ENCODE measurements at regions not wholly inside any gene's neighbourhood (a gene's known extent, or its start where the extent isn't known, plus 50 kb on each side); places are given as distances from the start of the nearest gene placed in this dataset.

- no peak for DNase-seq (ENCODE audit: low read depth in 4 of 4, low spot score in 3 of 4)
Measured at GRCh38 chr1:22371408-22371807, 80.2 kb upstream of the ZBTB40 start.

- DNase-seq (ENCODE audit: low read depth in 4 of 4, low spot score in 3 of 4), result no peak
Measured at GRCh38 chr1:22373252-22373651, 78.4 kb upstream of the ZBTB40 start.

- no peak for DNase-seq (ENCODE audit: low read depth in 4 of 4, low spot score in 3 of 4)
Measured at GRCh38 chr1:22374001-22374400, 77.7 kb upstream of the ZBTB40 start.

GRCh38 chr1:22375601-22376000 lies 76.0 kb upstream of the ZBTB40 start:
- DNase-seq (ENCODE audit: low read depth in 4 of 4, low spot score in 3 of 4), result no peak

- DNase-seq (ENCODE audit: low read depth in 4 of 4, low spot score in 3 of 4), result no peak
Measured at GRCh38 chr1:22376001-22376400, 75.7 kb upstream of the ZBTB40 start.

- DNase-seq (ENCODE audit: low read depth in 4 of 4, low spot score in 3 of 4), result no peak
Measured at GRCh38 chr1:22376546-22376945, 75.1 kb upstream of the ZBTB40 start.

- DNase-seq (ENCODE audit: low read depth in 4 of 4, low spot score in 3 of 4), result no peak
Measured at GRCh38 chr1:22376976-22377375, 74.7 kb upstream of the ZBTB40 start.

- no peak for DNase-seq (ENCODE audit: low read depth in 4 of 4, low spot score in 3 of 4)
Measured at GRCh38 chr1:22379566-22379965, 72.1 kb upstream of the ZBTB40 start.

- no peak for DNase-seq (ENCODE audit: low read depth in 4 of 4, low spot score in 3 of 4)
Measured at GRCh38 chr1:22380024-22380785, 71.4 kb upstream of the ZBTB40 start.

- no peak for DNase-seq (ENCODE audit: low read depth in 4 of 4, low spot score in 3 of 4)
Measured at GRCh38 chr1:22383526-22384294, 67.9 kb upstream of the ZBTB40 start.

GRCh38 chr1:22385537-22385936 lies 66.1 kb upstream of the ZBTB40 start:
- DNase-seq (ENCODE audit: low read depth in 4 of 4, low spot score in 3 of 4), result no peak

GRCh38 chr1:22386774-22387173 lies 64.9 kb upstream of the ZBTB40 start:
- DNase-seq (ENCODE audit: low read depth in 4 of 4, low spot score in 3 of 4), result no peak

GRCh38 chr1:22387919-22388580 lies 63.6 kb upstream of the ZBTB40 start:
- no peak for DNase-seq (ENCODE audit: low read depth in 4 of 4, low spot score in 3 of 4)

GRCh38 chr1:22388671-22389450 lies 62.8 kb upstream of the ZBTB40 start:
- no peak for DNase-seq (ENCODE audit: low read depth in 4 of 4, low spot score in 3 of 4)

GRCh38 chr1:22393587-22393986 lies 58.1 kb upstream of the ZBTB40 start:
- no peak for DNase-seq (ENCODE audit: low read depth in 4 of 4, low spot score in 3 of 4)

- DNase-seq (ENCODE audit: low read depth in 4 of 4, low spot score in 3 of 4), result no peak
Measured at GRCh38 chr1:22398656-22399420, 52.8 kb upstream of the ZBTB40 start.

GRCh38 chr1:22399421-22400091 lies 52.1 kb upstream of the ZBTB40 start:
- no peak for DNase-seq (ENCODE audit: low read depth in 4 of 4, low spot score in 3 of 4)
